PC-9 (cell line): ENCODE measurements at regions not wholly inside any gene's neighbourhood (a gene's known extent, or its start where the extent isn't known, plus 50 kb on each side); places are given as distances from the start of the nearest gene placed in this dataset.

Source experiments
- BruUV-seq: library from RNA; stranded (reverse); fragments of 400-500 nt; replicated peaks from 2 replicates; lab custom pipeline; 2021; lab: Mats Ljungman, UMichigan
- CTCF ChIA-PET: fragments of 300-600 bp; sonication (Branson Sonifier 250); formaldehyde crosslinking; loops from one replicate; lab custom pipeline; 2022; ENCODE audit warnings: antibody characterized with exemption; lab: Charles Lee
- POLR2A ChIA-PET: fragments of 300-600 bp; sonication (Branson Sonifier 250); formaldehyde crosslinking; loops from one replicate; lab custom pipeline; 2022; ENCODE audit warnings: antibody characterized with exemption; ENCODE audit not compliant: unreplicated experiment; lab: Charles Lee
- DNase-seq, 2 experiments: peaks; one replicate each; pipeline versions ENCODE4 v3.0.0 to v3.0.0-alpha.2; 2015 to 2022; ENCODE audit warnings: mixed read lengths in 1 of 2
- H2AFZ ChIP-seq: fragments of 200-600 bp; sonication (generic); 2 replicates; pipeline ENCODE4 v1.8.1; 2017; ENCODE audit warnings: antibody characterized with exemption
- H3F3A ChIP-seq: fragments of 200-600 bp; sonication (generic); 2 replicates; pipeline ENCODE4 v1.8.1; 2017; ENCODE audit warnings: antibody characterized with exemption, mild to moderate bottlenecking, low read depth; ENCODE audit not compliant: insufficient read depth
- H3K27ac ChIP-seq: fragments of 200-600 bp; sonication (generic); 2 replicates; pipeline ENCODE4 v1.6.1; 2016; ENCODE audit warnings: mixed run types
- H3K27me3 ChIP-seq: fragments of 200-600 bp; sonication (generic); 2 replicates; pipeline ENCODE4 v1.6.1; 2016; ENCODE audit warnings: low read depth, mixed run types; ENCODE audit not compliant: insufficient read depth
- H3K36me3 ChIP-seq: fragments of 200-600 bp; sonication (generic); 2 replicates; pipeline ENCODE4 v1.6.1; 2016; ENCODE audit warnings: low read depth, mixed run types
- H3K4me1 ChIP-seq: fragments of 200-600 bp; sonication (generic); replicated peaks from 2 replicates; pipeline ENCODE4 v1.6.1; 2016; ENCODE audit warnings: mixed run types; ENCODE audit not compliant: insufficient read depth
- H3K4me2 ChIP-seq: fragments of 200-600 bp; sonication (generic); 2 replicates; pipeline ENCODE4 v1.6.1; 2017; ENCODE audit warnings: mixed run types
- H3K4me3 ChIP-seq: fragments of 200-600 bp; sonication (generic); 2 replicates; pipeline ENCODE4 v1.6.1; 2016; ENCODE audit warnings: mixed run types
- H3K79me2 ChIP-seq: fragments of 200-600 bp; sonication (generic); 2 replicates; pipeline ENCODE4 v1.6.1; 2017; ENCODE audit warnings: low read depth, mixed run types
- H3K9me2 ChIP-seq: fragments of 200-600 bp; sonication (generic); 2 replicates; pipeline ENCODE4 v1.8.1; 2017; ENCODE audit warnings: mild to moderate bottlenecking; ENCODE audit not compliant: insufficient read depth
- H3K9me3 ChIP-seq: fragments of 200-600 bp; sonication (generic); 2 replicates; pipeline ENCODE4 v1.8.1; 2016; ENCODE audit warnings: low read depth; ENCODE audit not compliant: insufficient read depth
- H4K20me1 ChIP-seq: fragments of 200-600 bp; sonication (generic); 2 replicates; pipeline ENCODE4 v1.8.1; 2017; ENCODE audit not compliant: insufficient read depth
- EZH2 ChIP-seq: fragments of 200-600 bp; sonication (generic); IDR thresholded peaks from 2 replicates; pipeline ENCODE4 v1.8.0; 2017; ENCODE audit warnings: antibody characterized with exemption, low read depth
- intact Hi-C: fragments of 100-400 bp; cut with micrococcal nuclease; formaldehyde crosslinking; loops from one replicate; pipeline ENCODE4 v1.10.0; 2022; ENCODE audit not compliant: unreplicated experiment
- TF ChIP-seq, protein P1 (sequence below): fragments of 200-600 bp; sonication (generic); conservative IDR thresholded peaks from 2 replicates; pipeline ENCODE4 v1.6.1; 2017; ENCODE audit warnings: mixed run types, antibody characterized with exemption, mild to moderate bottlenecking, moderate library complexity

DNA sequence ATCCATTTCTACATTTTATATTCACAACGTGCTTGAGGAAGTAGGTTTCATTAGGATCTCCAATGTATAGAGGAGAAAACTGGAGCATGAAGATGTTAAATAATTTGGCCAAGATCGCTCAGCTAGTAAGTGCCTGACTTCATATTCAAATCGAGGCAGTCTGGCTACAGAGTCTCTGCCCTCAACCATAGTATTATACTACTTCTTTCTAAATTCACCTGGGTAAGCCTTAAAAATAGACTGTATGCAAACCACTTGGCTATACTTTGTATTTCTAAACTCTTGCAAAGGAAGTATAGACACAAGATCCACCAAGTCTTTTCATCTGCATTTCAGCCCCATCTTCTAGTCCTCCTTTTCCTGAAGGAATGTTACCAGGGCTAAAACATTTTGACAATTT is 232.0 kb downstream of the PLK2 start:
- Histone ChIP-seq H3K9me3 (peaks cover 7% of the 10 kb centered on the region; the same call in 1 of the 2 replicates), H2AFZ (no peak overlapping the region), H3K36me3 (no peaks in the 10 kb centered on the region), H3K4me3 (no peak overlapping the region), H4K20me1 (no peaks in the 10 kb centered on the region), H3K9me2 (0 out of 2 replicates have a peak, but pooled peaks cover 6% of the 10 kb centered on the region), H3K4me1 (peaks cover 15% of the 10 kb centered on the region), H3K4me2 (no peak overlapping the region), H3K79me2 (no peaks in the 10 kb centered on the region), H3K27me3 (no peaks in the 10 kb centered on the region), H3F3A (peaks cover 6% of the 10 kb centered on the region; the same call in 1 of the 2 replicates), H3K27ac (no peak overlapping the region)
- no peak for DNase-seq
- CTCF ChIA-PET, result no interaction called here
- no peak for TF ChIP-seq EZH2
- TF ChIP-seq, protein P1, sequence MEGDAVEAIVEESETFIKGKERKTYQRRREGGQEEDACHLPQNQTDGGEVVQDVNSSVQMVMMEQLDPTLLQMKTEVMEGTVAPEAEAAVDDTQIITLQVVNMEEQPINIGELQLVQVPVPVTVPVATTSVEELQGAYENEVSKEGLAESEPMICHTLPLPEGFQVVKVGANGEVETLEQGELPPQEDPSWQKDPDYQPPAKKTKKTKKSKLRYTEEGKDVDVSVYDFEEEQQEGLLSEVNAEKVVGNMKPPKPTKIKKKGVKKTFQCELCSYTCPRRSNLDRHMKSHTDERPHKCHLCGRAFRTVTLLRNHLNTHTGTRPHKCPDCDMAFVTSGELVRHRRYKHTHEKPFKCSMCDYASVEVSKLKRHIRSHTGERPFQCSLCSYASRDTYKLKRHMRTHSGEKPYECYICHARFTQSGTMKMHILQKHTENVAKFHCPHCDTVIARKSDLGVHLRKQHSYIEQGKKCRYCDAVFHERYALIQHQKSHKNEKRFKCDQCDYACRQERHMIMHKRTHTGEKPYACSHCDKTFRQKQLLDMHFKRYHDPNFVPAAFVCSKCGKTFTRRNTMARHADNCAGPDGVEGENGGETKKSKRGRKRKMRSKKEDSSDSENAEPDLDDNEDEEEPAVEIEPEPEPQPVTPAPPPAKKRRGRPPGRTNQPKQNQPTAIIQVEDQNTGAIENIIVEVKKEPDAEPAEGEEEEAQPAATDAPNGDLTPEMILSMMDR, result no peak
- POLR2A ChIA-PET, result no interaction called here
- intact Hi-C loops, result no loop called here
- BruUV-seq, result no TSS peak

DNA sequence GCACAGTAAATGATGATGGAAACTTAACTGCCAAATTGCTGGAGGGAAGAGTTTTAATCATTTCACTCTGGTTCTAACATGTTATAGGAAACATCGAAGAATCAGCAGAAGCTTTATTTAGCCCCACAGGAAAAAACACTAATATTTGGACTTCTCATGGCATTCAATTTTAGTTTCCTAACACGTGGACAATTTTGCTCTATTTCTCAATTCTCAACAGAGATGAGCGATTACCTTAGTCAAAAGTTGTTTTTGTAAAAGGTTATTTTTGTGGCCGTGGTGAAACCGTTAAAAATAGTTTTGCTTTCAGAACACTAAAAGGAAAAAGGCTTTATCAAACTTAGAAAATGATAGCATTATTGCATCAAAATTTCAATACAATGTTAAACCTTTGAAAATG is 235.2 kb downstream of the PLK2 start:
- Histone ChIP-seq H4K20me1 (no peaks in the 10 kb centered on the region), H2AFZ (no peak overlapping the region), H3K4me2 (no peak overlapping the region), H3K4me1 (no peaks in the 10 kb centered on the region), H3K27ac (no peak overlapping the region), H3K27me3 (no peaks in the 10 kb centered on the region), H3F3A (no peaks in the 10 kb centered on the region), H3K4me3 (no peak overlapping the region), H3K9me2 (0 out of 2 replicates have a peak, but pooled peaks cover 6% of the 10 kb centered on the region), H3K9me3 (peaks cover 13% of the 10 kb centered on the region; the same call in 1 of the 2 replicates), H3K36me3 (no peaks in the 10 kb centered on the region), H3K79me2 (no peaks in the 10 kb centered on the region)
- CTCF ChIA-PET, result no interaction called here
- no peak for DNase-seq
- TF ChIP-seq, protein P1, result no peak
- TF ChIP-seq EZH2, result no peak
- intact Hi-C loops, result no loop called here
- no TSS peak for BruUV-seq
- POLR2A ChIA-PET, result no interaction called here

DNA sequence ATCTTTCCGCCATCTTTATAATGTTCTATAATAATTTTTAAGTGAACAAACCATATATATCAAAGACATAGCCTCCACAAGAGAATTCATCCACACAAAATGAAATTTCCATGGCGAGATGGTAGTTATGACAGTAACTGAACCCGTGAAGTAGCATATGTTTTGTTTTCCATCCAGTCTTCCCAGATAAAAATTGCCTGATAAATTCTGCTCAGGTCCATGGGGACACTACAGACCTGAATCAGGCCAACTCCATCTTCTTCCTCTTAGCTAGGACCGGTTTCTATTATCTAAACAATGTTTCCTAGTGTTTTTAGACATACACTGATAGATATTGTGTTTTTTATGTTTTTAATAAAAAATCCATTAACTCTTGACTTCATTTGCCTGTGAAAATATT is 235.7 kb downstream of the PLK2 start:
- no peak overlapping the region for H3K4me2 ChIP-seq
- no peak for TF ChIP-seq EZH2
- TF ChIP-seq, protein P1, result no peak
- H4K20me1 ChIP-seq, result no peaks in the 10 kb centered on the region
- H3K27me3 ChIP-seq, result no peaks in the 10 kb centered on the region
- DNase-seq, result no peak
- no TSS peak for BruUV-seq
- intact Hi-C loops, result no loop called here
- no peaks in the 10 kb centered on the region for H3F3A ChIP-seq
- ChIA-PET CTCF (no interaction called here), POLR2A (no interaction called here)
- H3K9me2 ChIP-seq, result 0 out of 2 replicates have a peak, but pooled peaks cover 6% of the 10 kb centered on the region
- no peak overlapping the region for H3K27ac ChIP-seq
- H3K36me3 ChIP-seq, result no peaks in the 10 kb centered on the region
- no peaks in the 10 kb centered on the region for H3K4me1 ChIP-seq
- no peak overlapping the region for H3K4me3 ChIP-seq
- H3K79me2 ChIP-seq, result no peaks in the 10 kb centered on the region
- H3K9me3 ChIP-seq, result peaks cover 13% of the 10 kb centered on the region; the same call in 1 of the 2 replicates
- H2AFZ ChIP-seq, result no peak overlapping the region
